ENCODE measurements at regions not wholly inside any gene's neighbourhood (a gene's known extent, or its start where the extent isn't known, plus 50 kb on each side); places are given as distances from the start of the nearest gene placed in this dataset.

- Mint-ChIP-seq H3K9me3 (no peaks in the 10 kb centered on the region), H3K27ac (no peak overlapping the region), H3K4me1 (no peaks in the 10 kb centered on the region), H3K4me3 (no peak overlapping the region), H3K27me3 (ENCODE audit: insufficient read depth, low read depth) (no peaks in the 10 kb centered on the region), H3K36me3 (no peaks in the 10 kb centered on the region)
- no peak overlapping the region for H2AFZ ChIP-seq (replicated peaks)
- no peaks in the 10 kb centered on the region for H3K79me2 ChIP-seq (ENCODE audit: low read depth)
- H3K4me1 ChIP-seq, result no peaks in the 10 kb centered on the region
- H3K4me2 ChIP-seq, result no peak overlapping the region
- no peak overlapping the region for H3K9ac ChIP-seq
- H3K27ac ChIP-seq, result no peak overlapping the region
- H3F3A ChIP-seq (ENCODE audit: low read depth), result no peaks in the 10 kb centered on the region
- TF ChIP-seq CTCF (IDR thresholded peaks at IDR 0.05) (no peak), EZH2 (IDR thresholded peaks at IDR 0.05) (no peak), EZH2phosphoT487 (IDR thresholded peaks at IDR 0.05) (no peak)
- no peak overlapping the region for H3K4me3 ChIP-seq
- peaks cover 4% of the 10 kb centered on the region for H3K9me3 ChIP-seq (ENCODE audit: low read depth)
- DNase-seq (ENCODE audit: low spot score), result no peak
- no peaks in the 10 kb centered on the region for H3K27me3 ChIP-seq
- no peaks in the 10 kb centered on the region for H4K20me1 ChIP-seq (ENCODE audit: low read depth)
- no peaks in the 10 kb centered on the region for H3K36me3 ChIP-seq
Observed at GRCh38 chr9:102832814-102833213, 162.3 kb upstream of the CYLC2 start.

GRCh38 chr9:102796244-102796643 is 198.9 kb upstream of the CYLC2 start:
- no peaks in the 10 kb centered on the region for H3K36me3 ChIP-seq
- no peaks in the 10 kb centered on the region for H3K79me2 ChIP-seq (ENCODE audit: low read depth)
- Mint-ChIP-seq H3K4me1 (no peaks in the 10 kb centered on the region), H3K4me3 (no peak overlapping the region), H3K36me3 (no peaks in the 10 kb centered on the region), H3K27ac (no peak overlapping the region), H3K27me3 (ENCODE audit: insufficient read depth, low read depth) (no peaks in the 10 kb centered on the region), H3K9me3 (no peaks in the 10 kb centered on the region)
- no peak overlapping the region for H2AFZ ChIP-seq (replicated peaks)
- H3K4me3 ChIP-seq, result no peak overlapping the region
- H3K9ac ChIP-seq, result no peak overlapping the region
- H3K27me3 ChIP-seq, result no peaks in the 10 kb centered on the region
- H3K4me1 ChIP-seq, result no peaks in the 10 kb centered on the region
- H3K4me2 ChIP-seq, result no peak overlapping the region
- H3K9me3 ChIP-seq (ENCODE audit: low read depth), result no peaks in the 10 kb centered on the region
- no peak overlapping the region for H3K27ac ChIP-seq
- no peak for DNase-seq (ENCODE audit: low spot score)
- TF ChIP-seq CTCF (IDR thresholded peaks at IDR 0.05) (no peak), EZH2phosphoT487 (IDR thresholded peaks at IDR 0.05) (no peak), EZH2 (IDR thresholded peaks at IDR 0.05) (no peak)
- no peaks in the 10 kb centered on the region for H4K20me1 ChIP-seq (ENCODE audit: low read depth)
- H3F3A ChIP-seq (ENCODE audit: low read depth), result no peaks in the 10 kb centered on the region

GRCh38 chr9:102795532-102795931 is 199.6 kb upstream of the CYLC2 start:
- no peak overlapping the region for H3K4me3 Mint-ChIP-seq
- H3K36me3 ChIP-seq, result no peaks in the 10 kb centered on the region
- no peaks in the 10 kb centered on the region for H3K4me1 ChIP-seq
- no peak overlapping the region for H3K4me2 ChIP-seq
- H4K20me1 ChIP-seq (ENCODE audit: low read depth), result no peaks in the 10 kb centered on the region
- no peak for DNase-seq (ENCODE audit: low spot score)
- no peak overlapping the region for H3K27ac ChIP-seq
- no peaks in the 10 kb centered on the region for H3K9me3 ChIP-seq (ENCODE audit: low read depth)
- no peak overlapping the region for H3K27ac Mint-ChIP-seq
- no peaks in the 10 kb centered on the region for H3F3A ChIP-seq (ENCODE audit: low read depth)
- H3K27me3 ChIP-seq, result no peaks in the 10 kb centered on the region
- no peaks in the 10 kb centered on the region for H3K79me2 ChIP-seq (ENCODE audit: low read depth)
- TF ChIP-seq EZH2phosphoT487 (IDR thresholded peaks at IDR 0.05) (no peak), EZH2 (IDR thresholded peaks at IDR 0.05) (no peak), CTCF (IDR thresholded peaks at IDR 0.05) (no peak)
- H3K4me3 ChIP-seq, result no peak overlapping the region
- no peak overlapping the region for H3K9ac ChIP-seq
- H3K36me3 Mint-ChIP-seq, result no peaks in the 10 kb centered on the region
- H3K27me3 Mint-ChIP-seq (ENCODE audit: insufficient read depth, low read depth), result no peaks in the 10 kb centered on the region
- H3K9me3 Mint-ChIP-seq, result no peaks in the 10 kb centered on the region
- no peaks in the 10 kb centered on the region for H3K4me1 Mint-ChIP-seq
- no peak overlapping the region for H2AFZ ChIP-seq (replicated peaks)

- Histone ChIP-seq H3F3A (ENCODE audit: low read depth) (no peaks in the 10 kb centered on the region), H3K9me3 (ENCODE audit: low read depth) (no peaks in the 10 kb centered on the region), H2AFZ (replicated peaks) (no peak overlapping the region), H3K27me3 (no peaks in the 10 kb centered on the region), H3K4me1 (no peaks in the 10 kb centered on the region), H3K4me3 (no peak overlapping the region), H3K4me2 (no peak overlapping the region), H3K27ac (no peak overlapping the region), H3K79me2 (ENCODE audit: low read depth) (no peaks in the 10 kb centered on the region), H3K36me3 (no peaks in the 10 kb centered on the region), H4K20me1 (ENCODE audit: low read depth) (no peaks in the 10 kb centered on the region), H3K9ac (no peak overlapping the region)
- Mint-ChIP-seq H3K4me1 (no peaks in the 10 kb centered on the region), H3K9me3 (no peaks in the 10 kb centered on the region), H3K27ac (no peak overlapping the region), H3K36me3 (no peaks in the 10 kb centered on the region), H3K4me3 (no peak overlapping the region), H3K27me3 (ENCODE audit: insufficient read depth, low read depth) (peaks cover 3% of the 10 kb centered on the region)
- no peak for DNase-seq (ENCODE audit: low spot score)
- TF ChIP-seq CTCF (IDR thresholded peaks at IDR 0.05) (no peak), EZH2phosphoT487 (IDR thresholded peaks at IDR 0.05) (no peak), EZH2 (IDR thresholded peaks at IDR 0.05) (no peak)
Observed at GRCh38 chr9:102779356-102779755, 215.8 kb upstream of the CYLC2 start.

Data from neural progenitor cell (in vitro differentiated cells).